ENCODE measurements at regions not wholly inside any gene's neighbourhood (a gene's known extent, or its start where the extent isn't known, plus 50 kb on each side); places are given as distances from the start of the nearest gene placed in this dataset.
"Not testable (repeated sequence)": the region's sequence is repeated elsewhere in the genome, so short reads cannot be mapped to it uniquely, and the experiment has no call there.

DNA sequence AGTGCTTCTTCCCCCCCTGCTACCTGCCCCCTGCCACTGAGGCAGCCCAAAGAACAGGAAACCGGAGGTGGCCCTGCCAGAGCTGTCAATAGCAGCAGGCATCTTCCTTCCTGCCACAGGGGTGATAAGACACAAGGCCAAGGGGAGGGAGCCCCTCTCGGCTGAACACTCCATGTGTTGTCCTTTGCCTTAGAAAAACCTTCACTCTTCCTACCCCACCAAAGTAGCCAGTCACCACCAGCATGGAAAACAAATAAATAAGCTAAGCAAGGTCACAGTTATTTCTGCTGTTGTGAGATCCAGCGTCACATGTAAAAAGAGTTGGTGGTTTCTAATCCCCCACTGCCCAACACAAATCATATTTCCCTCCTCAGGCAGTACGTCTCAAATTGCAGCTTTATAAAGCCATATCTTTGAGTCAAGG, 104.8 kb upstream of the DPT start:
- no peaks in the 10 kb centered on the region for H3K27me3 Mint-ChIP-seq
- peaks cover 14% of the 10 kb centered on the region for H3K4me1 Mint-ChIP-seq (ENCODE audit: unreplicated experiment)
- H3K36me3 Mint-ChIP-seq = no peaks in the 10 kb centered on the region
- H3K27ac Mint-ChIP-seq = peak overlapping the region; percentile 14
- no peaks in the 10 kb centered on the region for H3K9me3 Mint-ChIP-seq
- TF ChIP-seq, protein P1, sequence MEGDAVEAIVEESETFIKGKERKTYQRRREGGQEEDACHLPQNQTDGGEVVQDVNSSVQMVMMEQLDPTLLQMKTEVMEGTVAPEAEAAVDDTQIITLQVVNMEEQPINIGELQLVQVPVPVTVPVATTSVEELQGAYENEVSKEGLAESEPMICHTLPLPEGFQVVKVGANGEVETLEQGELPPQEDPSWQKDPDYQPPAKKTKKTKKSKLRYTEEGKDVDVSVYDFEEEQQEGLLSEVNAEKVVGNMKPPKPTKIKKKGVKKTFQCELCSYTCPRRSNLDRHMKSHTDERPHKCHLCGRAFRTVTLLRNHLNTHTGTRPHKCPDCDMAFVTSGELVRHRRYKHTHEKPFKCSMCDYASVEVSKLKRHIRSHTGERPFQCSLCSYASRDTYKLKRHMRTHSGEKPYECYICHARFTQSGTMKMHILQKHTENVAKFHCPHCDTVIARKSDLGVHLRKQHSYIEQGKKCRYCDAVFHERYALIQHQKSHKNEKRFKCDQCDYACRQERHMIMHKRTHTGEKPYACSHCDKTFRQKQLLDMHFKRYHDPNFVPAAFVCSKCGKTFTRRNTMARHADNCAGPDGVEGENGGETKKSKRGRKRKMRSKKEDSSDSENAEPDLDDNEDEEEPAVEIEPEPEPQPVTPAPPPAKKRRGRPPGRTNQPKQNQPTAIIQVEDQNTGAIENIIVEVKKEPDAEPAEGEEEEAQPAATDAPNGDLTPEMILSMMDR (conservative IDR thresholded peaks at IDR 0.05) = no peak
- H3K4me3 Mint-ChIP-seq = no peak overlapping the region
- DNase-seq (ENCODE audit: extremely low spot score, unreplicated experiment) = no peak

DNA sequence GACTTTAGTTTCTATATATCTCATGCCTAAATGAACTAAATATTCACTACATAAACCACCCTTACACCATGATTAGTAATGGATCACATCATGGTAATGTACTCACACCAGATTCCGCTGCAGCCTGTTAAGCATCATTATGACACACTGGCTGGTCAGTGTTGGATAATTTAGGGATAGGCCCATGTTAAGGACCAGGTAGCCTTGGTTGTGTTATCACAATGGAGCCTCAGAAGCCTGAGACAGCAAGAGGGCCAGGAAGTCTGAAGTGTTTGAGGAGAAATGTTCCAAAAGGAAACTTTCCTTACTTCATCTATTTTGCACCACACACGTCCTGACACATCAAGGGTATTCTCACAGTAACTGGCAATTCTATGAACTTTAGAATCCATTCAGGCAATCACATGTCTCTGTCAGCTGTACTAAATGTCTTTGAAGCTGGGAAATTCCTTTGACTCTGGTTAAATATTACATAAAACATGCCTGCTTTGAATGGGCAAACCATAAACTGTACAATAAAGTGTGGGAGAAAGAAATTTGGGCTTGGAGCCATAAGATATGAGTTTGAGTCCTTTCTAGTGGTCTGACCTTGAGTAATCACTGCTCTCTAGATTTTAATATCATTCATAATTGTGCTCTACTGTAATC, 105.3 kb upstream of the DPT start:
- DNase-seq (ENCODE audit: extremely low spot score, unreplicated experiment) = no peak
- no peak overlapping the region for H3K4me3 Mint-ChIP-seq

DNA sequence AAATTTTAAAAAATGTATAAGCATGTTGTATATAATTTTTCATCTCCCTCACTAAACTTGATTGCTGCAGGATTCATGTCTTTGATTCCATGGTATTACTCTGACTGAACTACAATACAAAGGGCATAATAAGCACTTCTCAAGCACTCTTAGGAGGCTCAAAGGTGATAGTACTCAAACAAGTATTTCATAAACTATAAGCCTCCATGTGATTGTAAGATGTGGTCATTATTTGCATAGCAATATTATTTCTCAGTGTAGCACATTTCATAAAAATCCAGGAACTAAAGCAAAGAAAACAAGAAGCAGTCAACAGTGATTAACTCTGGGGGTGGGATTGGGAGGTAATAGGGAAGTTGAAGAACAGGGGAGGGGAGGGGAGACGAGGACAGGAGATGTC, 106.2 kb upstream of the DPT start:
- TF ChIP-seq, protein P1 (conservative IDR thresholded peaks at IDR 0.05) = no peak
- H3K4me3 Mint-ChIP-seq = no peak overlapping the region
- peak overlapping the region; percentile 22 for H3K27ac Mint-ChIP-seq

More for the DNA sequence above, 105.3 kb upstream of the DPT start:
- TF ChIP-seq, protein P1 (conservative IDR thresholded peaks at IDR 0.05) = no peak
- Mint-ChIP-seq H3K36me3 (no peaks in the 10 kb centered on the region), H3K27ac (peak overlapping the region; percentile 14), H3K9me3 (no peaks in the 10 kb centered on the region), H3K27me3 (no peaks in the 10 kb centered on the region), H3K4me1 (ENCODE audit: unreplicated experiment) (peaks cover 14% of the 10 kb centered on the region)

GRCh38 chr1:168835791-168836190, 106.8 kb upstream of the DPT start:
- DNase-seq (ENCODE audit: extremely low spot score, unreplicated experiment) = no peak
- Mint-ChIP-seq H3K27ac (no peak overlapping the region), H3K4me1 (ENCODE audit: unreplicated experiment) (peaks cover 14% of the 10 kb centered on the region), H3K9me3 (no peaks in the 10 kb centered on the region), H3K36me3 (no peaks in the 10 kb centered on the region), H3K4me3 (no peak overlapping the region), H3K27me3 (no peaks in the 10 kb centered on the region)
- TF ChIP-seq, protein P1 (conservative IDR thresholded peaks at IDR 0.05) = no peak

More for the DNA sequence above, 106.2 kb upstream of the DPT start:
- Mint-ChIP-seq H3K9me3 (no peaks in the 10 kb centered on the region), H3K4me1 (ENCODE audit: unreplicated experiment) (peaks cover 14% of the 10 kb centered on the region), H3K27me3 (no peaks in the 10 kb centered on the region), H3K36me3 (no peaks in the 10 kb centered on the region)
- DNase-seq (ENCODE audit: extremely low spot score, unreplicated experiment) = no peak

GRCh38 chr1:168836469-168836868, 107.5 kb upstream of the DPT start:
- Mint-ChIP-seq H3K9me3 (no peaks in the 10 kb centered on the region), H3K4me3 (no peak overlapping the region), H3K36me3 (no peaks in the 10 kb centered on the region), H3K27ac (no peak overlapping the region), H3K4me1 (ENCODE audit: unreplicated experiment) (peaks cover 14% of the 10 kb centered on the region), H3K27me3 (no peaks in the 10 kb centered on the region)
- DNase-seq (ENCODE audit: extremely low spot score, unreplicated experiment) = no peak
- TF ChIP-seq, protein P1 (conservative IDR thresholded peaks at IDR 0.05) = no peak

GRCh38 chr1:168837230-168837629, 108.2 kb upstream of the DPT start:
- not testable (repeated sequence) for H3K27me3 Mint-ChIP-seq; H3K9me3 Mint-ChIP-seq; H3K4me3 Mint-ChIP-seq; H3K27ac Mint-ChIP-seq; H3K36me3 Mint-ChIP-seq; DNase-seq (ENCODE audit: extremely low spot score, unreplicated experiment)
- peaks cover 14% of the 10 kb centered on the region for H3K4me1 Mint-ChIP-seq (ENCODE audit: unreplicated experiment)
